WTC11 (cell line): ENCODE measurements at regions not wholly inside any gene's neighbourhood (a gene's known extent, or its start where the extent isn't known, plus 50 kb on each side); places are given as distances from the start of the nearest gene placed in this dataset.
A peak's percentile ranks its signal among the peaks of the same experiment; 100 is the strongest.

ENCODE experiments used
- ATAC-seq: fragments of 200-7000 bp; cut with Tn5 transposase; 2 replicates; pipeline ENCODE4 v1.10.0; 2021; ENCODE audit warnings: mild to moderate bottlenecking, moderate library complexity
- CTCF ChIA-PET: fragments of 300-600 bp; sonication (Branson Sonifier 250); formaldehyde crosslinking; loops from one replicate; lab custom pipeline; 2021; ENCODE audit warnings: antibody characterized with exemption; lab: Charles Lee
- POLR2A ChIA-PET: fragments of 350-600 bp; sonication (Branson Sonifier 250); formaldehyde crosslinking; loops from one replicate; lab custom pipeline; 2021; ENCODE audit warnings: antibody characterized with exemption; lab: Charles Lee
- DNase-seq: peaks from one replicate; pipeline ENCODE4 v3.0.0; 2021; ENCODE audit warnings: low spot score
- H3K27ac Mint-ChIP-seq: 2 replicates; pipeline ENCODE4 v1.8.0; 2021; ENCODE audit warnings: mixed read lengths
- H3K27me3 Mint-ChIP-seq: 2 replicates; pipeline ENCODE4 v1.8.0; 2021; ENCODE audit warnings: low read depth, mild to moderate bottlenecking, moderate library complexity, mixed read lengths
- H3K36me3 Mint-ChIP-seq: 2 replicates; pipeline ENCODE4 v1.8.0; 2021; ENCODE audit warnings: mixed read lengths
- H3K4me1 Mint-ChIP-seq: 2 replicates; pipeline ENCODE4 v1.8.0; 2022; ENCODE audit warnings: mixed read lengths
- H3K4me3 Mint-ChIP-seq: 2 replicates; pipeline ENCODE4 v1.8.0; 2021; ENCODE audit warnings: mild to moderate bottlenecking, moderate library complexity, mixed read lengths
- H3K9me3 Mint-ChIP-seq: 2 replicates; pipeline ENCODE4 v1.8.0; 2021; ENCODE audit warnings: mixed read lengths
- AFF4 ChIP-seq: sonication (generic); formaldehyde crosslinking; IDR thresholded peaks from 2 replicates; pipeline ENCODE4 v1.8.1; 2023; ENCODE audit warnings: mild to moderate bottlenecking, missing genetic modification reagents, borderline replicate concordance
- CBFB ChIP-seq: sonication (generic); formaldehyde crosslinking; IDR thresholded peaks from 2 replicates; pipeline ENCODE4 v1.8.1; 2022; ENCODE audit warnings: mild to moderate bottlenecking, low read depth, missing genetic modification reagents
- E2F1 ChIP-seq: sonication (generic); formaldehyde crosslinking; IDR thresholded peaks from 2 replicates; pipeline ENCODE4 v1.8.0; 2022; ENCODE audit warnings: mild to moderate bottlenecking, missing genetic modification reagents
- FOXJ3 ChIP-seq: sonication (generic); formaldehyde crosslinking; IDR thresholded peaks from 2 replicates; pipeline ENCODE4 v1.9.0; 2021; ENCODE audit warnings: missing genetic modification reagents, mild to moderate bottlenecking, borderline replicate concordance
- MYBL2 ChIP-seq: sonication (generic); formaldehyde crosslinking; IDR thresholded peaks from 2 replicates; pipeline ENCODE4 v1.8.1; 2023; ENCODE audit warnings: mild to moderate bottlenecking, moderate library complexity, missing genetic modification reagents
- NFATC4 ChIP-seq: fragments of 250-450 bp; sonication (Bioruptor Pico); IDR thresholded peaks from 2 replicates; pipeline ENCODE4 v1.9.0; 2021; ENCODE audit warnings: mild to moderate bottlenecking
- PREB ChIP-seq: sonication (generic); formaldehyde crosslinking; IDR thresholded peaks from 2 replicates; pipeline ENCODE4 v1.8.1; 2022; ENCODE audit warnings: mild to moderate bottlenecking, missing genetic modification reagents, moderate library complexity, borderline replicate concordance
- PRRX2 ChIP-seq: fragments of 250-450 bp; sonication (Bioruptor Pico); IDR thresholded peaks from 2 replicates; pipeline ENCODE4 v1.8.0; 2021; ENCODE audit warnings: mild to moderate bottlenecking
- SP1 ChIP-seq: sonication (generic); formaldehyde crosslinking; conservative IDR thresholded peaks from 2 replicates; pipeline ENCODE4 v1.8.1; 2022; ENCODE audit warnings: missing genetic modification reagents
- TEAD1 ChIP-seq: sonication (generic); formaldehyde crosslinking; IDR thresholded peaks from 2 replicates; pipeline ENCODE4 v1.8.0; 2022; ENCODE audit warnings: mild to moderate bottlenecking, missing genetic modification reagents
- ZNF138 ChIP-seq: sonication (generic); formaldehyde crosslinking; conservative IDR thresholded peaks from 2 replicates; pipeline ENCODE4 v1.8.1; 2022; ENCODE audit warnings: mild to moderate bottlenecking, moderate library complexity, missing genetic modification reagents
- ZNF396 ChIP-seq: fragments of 250-450 bp; sonication (Bioruptor Pico); IDR thresholded peaks from 2 replicates; pipeline ENCODE4 v1.8.0; 2021; ENCODE audit warnings: mild to moderate bottlenecking, moderate library complexity, borderline replicate concordance
- TF ChIP-seq, protein P1 (sequence below): sonication (generic); formaldehyde crosslinking; conservative IDR thresholded peaks from 2 replicates; pipeline ENCODE4 v1.8.1; 2023; ENCODE audit warnings: mild to moderate bottlenecking, low read depth, missing genetic modification reagents, moderate library complexity

GRCh38 chr9:89820337-89820736 is 215.5 kb downstream of the GADD45G start:
- no peaks in the 10 kb centered on the region for H3K36me3 Mint-ChIP-seq
- no peak for TF ChIP-seq PREB
- TF ChIP-seq NFATC4: no peak
- TF ChIP-seq TEAD1 (CRISPR knock-in tag): no peak
- TF ChIP-seq ZNF138: no peak
- DNase-seq: no peak
- H3K4me1 Mint-ChIP-seq: peaks cover 8% of the 10 kb centered on the region
- ChIA-PET CTCF (interaction anchor here (1.5 kb wide), 1 partner anchor 227 kb away, joined by 6 read pairs; no protein-coding TSS in a partner anchor), POLR2A (no interaction called here)
- no peak overlapping the region for H3K27ac Mint-ChIP-seq
- H3K27me3 Mint-ChIP-seq: no peaks in the 10 kb centered on the region
- ATAC-seq: no peak
- H3K4me3 Mint-ChIP-seq: no peak overlapping the region
- H3K9me3 Mint-ChIP-seq: peaks cover 7% of the 10 kb centered on the region

- Mint-ChIP-seq H3K27me3 (no peaks in the 10 kb centered on the region), H3K27ac (no peak overlapping the region), H3K9me3 (peaks cover 7% of the 10 kb centered on the region), H3K4me3 (no peak overlapping the region), H3K4me1 (peaks cover 8% of the 10 kb centered on the region), H3K36me3 (no peaks in the 10 kb centered on the region)
- peak; percentile 24 for DNase-seq
- POLR2A ChIA-PET: no interaction called here
- CTCF ChIA-PET: interaction anchor here (1.5 kb wide), 1 partner anchor 227 kb away, joined by 6 read pairs; no protein-coding TSS in a partner anchor
- no peak for TF ChIP-seq PRRX2 (CRISPR knock-in tag)
- no peak for TF ChIP-seq ZNF396 (CRISPR knock-in tag)
- TF ChIP-seq SP1: no peak
- peak; percentile 84 for ATAC-seq
Measured at GRCh38 chr9:89821081-89821480, 216.3 kb downstream of the GADD45G start.

DNA sequence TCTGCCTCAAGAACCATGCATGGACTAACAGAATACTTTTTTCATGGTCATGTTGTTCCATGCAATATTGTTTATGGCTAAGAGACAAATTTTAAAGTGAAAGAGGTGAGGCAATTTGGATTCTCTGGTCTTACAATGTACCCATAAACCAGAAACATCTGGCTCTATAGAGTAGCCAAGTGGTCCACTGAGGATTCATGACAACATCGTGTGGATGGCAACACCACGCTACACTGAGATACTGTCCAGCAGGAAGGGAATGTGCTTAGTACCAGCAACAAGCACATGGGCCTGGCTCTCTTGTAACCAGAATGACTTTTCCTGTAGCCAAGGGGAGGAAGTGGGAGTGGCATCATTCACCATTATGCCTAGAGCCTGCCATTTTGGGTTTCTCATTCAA is 218.2 kb downstream of the GADD45G start:
- CTCF ChIA-PET: no interaction called here
- DNase-seq: no peak

More for the DNA sequence above, 218.2 kb downstream of the GADD45G start:
- H3K4me1 Mint-ChIP-seq: peaks cover 8% of the 10 kb centered on the region
- no peak overlapping the region for H3K4me3 Mint-ChIP-seq
- H3K27ac Mint-ChIP-seq: no peak overlapping the region
- POLR2A ChIA-PET: no interaction called here
- no peaks in the 10 kb centered on the region for H3K27me3 Mint-ChIP-seq
- no peaks in the 10 kb centered on the region for H3K36me3 Mint-ChIP-seq
- peaks cover 7% of the 10 kb centered on the region for H3K9me3 Mint-ChIP-seq
- no peak for TF ChIP-seq AFF4
- no peak for TF ChIP-seq FOXJ3 (CRISPR knock-in tag)
- TF ChIP-seq, protein P1, sequence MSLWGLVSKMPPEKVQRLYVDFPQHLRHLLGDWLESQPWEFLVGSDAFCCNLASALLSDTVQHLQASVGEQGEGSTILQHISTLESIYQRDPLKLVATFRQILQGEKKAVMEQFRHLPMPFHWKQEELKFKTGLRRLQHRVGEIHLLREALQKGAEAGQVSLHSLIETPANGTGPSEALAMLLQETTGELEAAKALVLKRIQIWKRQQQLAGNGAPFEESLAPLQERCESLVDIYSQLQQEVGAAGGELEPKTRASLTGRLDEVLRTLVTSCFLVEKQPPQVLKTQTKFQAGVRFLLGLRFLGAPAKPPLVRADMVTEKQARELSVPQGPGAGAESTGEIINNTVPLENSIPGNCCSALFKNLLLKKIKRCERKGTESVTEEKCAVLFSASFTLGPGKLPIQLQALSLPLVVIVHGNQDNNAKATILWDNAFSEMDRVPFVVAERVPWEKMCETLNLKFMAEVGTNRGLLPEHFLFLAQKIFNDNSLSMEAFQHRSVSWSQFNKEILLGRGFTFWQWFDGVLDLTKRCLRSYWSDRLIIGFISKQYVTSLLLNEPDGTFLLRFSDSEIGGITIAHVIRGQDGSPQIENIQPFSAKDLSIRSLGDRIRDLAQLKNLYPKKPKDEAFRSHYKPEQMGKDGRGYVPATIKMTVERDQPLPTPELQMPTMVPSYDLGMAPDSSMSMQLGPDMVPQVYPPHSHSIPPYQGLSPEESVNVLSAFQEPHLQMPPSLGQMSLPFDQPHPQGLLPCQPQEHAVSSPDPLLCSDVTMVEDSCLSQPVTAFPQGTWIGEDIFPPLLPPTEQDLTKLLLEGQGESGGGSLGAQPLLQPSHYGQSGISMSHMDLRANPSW (CRISPR knock-in tag): no peak
- TF ChIP-seq E2F1 (CRISPR knock-in tag): no peak
- TF ChIP-seq CBFB: no peak
- TF ChIP-seq MYBL2: no peak
- ATAC-seq: no peak
